KMS-11 (cell line): ENCODE measurements at regions not wholly inside any gene's neighbourhood (a gene's known extent, or its start where the extent isn't known, plus 50 kb on each side); places are given as distances from the start of the nearest gene placed in this dataset.

ENCODE experiments used
- H2AFZ ChIP-seq: fragments of 200-600 bp; sonication (generic); 2 replicates; pipeline ENCODE4 v1.6.1; 2016; ENCODE audit warnings: antibody characterized with exemption, mixed run types, low read depth
- H3K27ac ChIP-seq: fragments of 200-600 bp; sonication (generic); 2 replicates; pipeline ENCODE4 v1.6.1; 2016; ENCODE audit warnings: mild to moderate bottlenecking, mixed run types
- H3K27me3 ChIP-seq: fragments of 200-600 bp; sonication (generic); 2 replicates; pipeline ENCODE4 v1.6.1; 2017; ENCODE audit warnings: mild to moderate bottlenecking, low read depth, mixed run types, moderate library complexity; ENCODE audit not compliant: insufficient read depth
- H3K36me3 ChIP-seq: fragments of 200-600 bp; sonication (generic); 2 replicates; pipeline ENCODE4 v1.6.1; 2017; ENCODE audit warnings: mild to moderate bottlenecking, mixed run types; ENCODE audit not compliant: insufficient read depth
- H3K4me1 ChIP-seq: fragments of 200-600 bp; sonication (generic); 2 replicates; pipeline ENCODE4 v1.6.1; 2016; ENCODE audit warnings: mild to moderate bottlenecking, low read depth, mixed run types; ENCODE audit not compliant: poor library complexity, severe bottlenecking
- H3K4me2 ChIP-seq: fragments of 200-600 bp; sonication (generic); 2 replicates; pipeline ENCODE4 v1.7.0; 2016; ENCODE audit warnings: mild to moderate bottlenecking, mixed run types
- H3K4me3 ChIP-seq: fragments of 200-600 bp; sonication (generic); IDR thresholded peaks from 2 replicates; pipeline ENCODE4 v1.6.1; 2017; ENCODE audit warnings: low read depth, low read length, mixed read lengths; ENCODE audit not compliant: insufficient read depth
- H3K79me2 ChIP-seq: fragments of 200-600 bp; sonication (generic); 2 replicates; pipeline ENCODE4 v1.6.1; 2016; ENCODE audit warnings: low read depth, mixed run types; ENCODE audit not compliant: insufficient read depth
- H3K9ac ChIP-seq: fragments of 200-600 bp; sonication (generic); 2 replicates; pipeline ENCODE4 v1.6.1; 2016; ENCODE audit warnings: mild to moderate bottlenecking, mixed run types
- H4K20me1 ChIP-seq: fragments of 200-600 bp; sonication (generic); 2 replicates; pipeline ENCODE4 v1.6.1; 2016; ENCODE audit warnings: mild to moderate bottlenecking, mixed run types; ENCODE audit not compliant: insufficient read depth
- TF ChIP-seq, protein P1 (sequence below): fragments of 200-600 bp; sonication (generic); conservative IDR thresholded peaks from 2 replicates; pipeline ENCODE4 v1.6.1; 2017; ENCODE audit warnings: low read depth, mild to moderate bottlenecking, antibody characterized with exemption, low read length, moderate library complexity, mixed read lengths

GRCh38 chr7:124364283-124364682, 331.4 kb upstream of the TMEM229A start:
- no peaks in the 10 kb centered on the region for H3K27me3 ChIP-seq
- TF ChIP-seq, protein P1, sequence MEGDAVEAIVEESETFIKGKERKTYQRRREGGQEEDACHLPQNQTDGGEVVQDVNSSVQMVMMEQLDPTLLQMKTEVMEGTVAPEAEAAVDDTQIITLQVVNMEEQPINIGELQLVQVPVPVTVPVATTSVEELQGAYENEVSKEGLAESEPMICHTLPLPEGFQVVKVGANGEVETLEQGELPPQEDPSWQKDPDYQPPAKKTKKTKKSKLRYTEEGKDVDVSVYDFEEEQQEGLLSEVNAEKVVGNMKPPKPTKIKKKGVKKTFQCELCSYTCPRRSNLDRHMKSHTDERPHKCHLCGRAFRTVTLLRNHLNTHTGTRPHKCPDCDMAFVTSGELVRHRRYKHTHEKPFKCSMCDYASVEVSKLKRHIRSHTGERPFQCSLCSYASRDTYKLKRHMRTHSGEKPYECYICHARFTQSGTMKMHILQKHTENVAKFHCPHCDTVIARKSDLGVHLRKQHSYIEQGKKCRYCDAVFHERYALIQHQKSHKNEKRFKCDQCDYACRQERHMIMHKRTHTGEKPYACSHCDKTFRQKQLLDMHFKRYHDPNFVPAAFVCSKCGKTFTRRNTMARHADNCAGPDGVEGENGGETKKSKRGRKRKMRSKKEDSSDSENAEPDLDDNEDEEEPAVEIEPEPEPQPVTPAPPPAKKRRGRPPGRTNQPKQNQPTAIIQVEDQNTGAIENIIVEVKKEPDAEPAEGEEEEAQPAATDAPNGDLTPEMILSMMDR = no peak

GRCh38 chr7:124354201-124354600, 321.3 kb upstream of the TMEM229A start:
- Histone ChIP-seq H3K27ac (no peak overlapping the region), H3K9ac (no peak overlapping the region), H4K20me1 (no peaks in the 10 kb centered on the region), H3K4me1 (no peaks in the 10 kb centered on the region), H3K79me2 (no peaks in the 10 kb centered on the region), H3K4me2 (no peak overlapping the region), H3K36me3 (no peaks in the 10 kb centered on the region), H2AFZ (no peak overlapping the region), H3K27me3 (no peaks in the 10 kb centered on the region), H3K4me3 (no peak overlapping the region)
- TF ChIP-seq, protein P1 = no peak

More at GRCh38 chr7:124364283-124364682, 331.4 kb upstream of the TMEM229A start:
- Histone ChIP-seq H3K4me3 (no peak overlapping the region), H3K79me2 (no peaks in the 10 kb centered on the region), H3K36me3 (no peaks in the 10 kb centered on the region), H3K27ac (no peak overlapping the region), H3K4me2 (no peak overlapping the region), H4K20me1 (no peaks in the 10 kb centered on the region), H3K4me1 (no peaks in the 10 kb centered on the region), H2AFZ (no peak overlapping the region), H3K9ac (no peak overlapping the region)

DNA sequence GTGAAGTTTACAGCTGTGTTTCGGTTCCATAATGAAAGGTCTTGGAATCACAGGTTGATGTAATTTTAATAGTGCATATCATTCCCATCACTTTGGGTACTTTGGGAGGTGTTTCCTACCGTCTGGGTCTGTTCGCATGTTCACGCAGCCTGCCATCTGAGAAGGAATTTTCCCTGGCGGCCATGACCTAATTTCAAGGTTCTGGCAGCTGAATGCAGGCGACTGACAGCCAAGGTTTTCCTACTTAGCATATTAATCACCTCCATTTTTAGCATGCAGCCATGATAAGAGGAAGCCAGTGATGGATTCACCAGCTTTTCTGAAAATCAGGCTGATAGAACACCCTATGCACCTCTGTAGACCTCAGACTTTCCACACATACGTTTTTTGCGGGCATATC, 319.1 kb upstream of the TMEM229A start:
- Histone ChIP-seq H3K79me2 (no peaks in the 10 kb centered on the region), H2AFZ (no peak overlapping the region), H3K9ac (no peak overlapping the region), H4K20me1 (no peaks in the 10 kb centered on the region), H3K4me1 (no peaks in the 10 kb centered on the region), H3K4me2 (no peak overlapping the region), H3K36me3 (no peaks in the 10 kb centered on the region), H3K4me3 (no peak overlapping the region), H3K27ac (no peak overlapping the region), H3K27me3 (no peaks in the 10 kb centered on the region)
- TF ChIP-seq, protein P1 = no peak

- no peaks in the 10 kb centered on the region for H3K27me3 ChIP-seq
- H3K4me3 ChIP-seq = no peak overlapping the region
- no peaks in the 10 kb centered on the region for H3K4me1 ChIP-seq
- no peak overlapping the region for H3K9ac ChIP-seq
- no peak overlapping the region for H3K4me2 ChIP-seq
- H4K20me1 ChIP-seq = no peaks in the 10 kb centered on the region
- H2AFZ ChIP-seq = no peak overlapping the region
- TF ChIP-seq, protein P1 = no peak
- H3K79me2 ChIP-seq = no peaks in the 10 kb centered on the region
- no peak overlapping the region for H3K27ac ChIP-seq
- no peaks in the 10 kb centered on the region for H3K36me3 ChIP-seq
Measured at GRCh38 chr7:124349443-124349842, 316.6 kb upstream of the TMEM229A start.
